WI38 (cell line): ENCODE measurements at regions not wholly inside any gene's neighbourhood (a gene's known extent, or its start where the extent isn't known, plus 50 kb on each side); places are given as distances from the start of the nearest gene placed in this dataset.

Source experiments
- H3K4me3 ChIP-seq: 2 replicates; pipeline ENCODE4 v1.5.1; 2011; ENCODE audit warnings: low read depth, mild to moderate bottlenecking, control low read depth, low read length
- CTCF ChIP-seq: IDR thresholded peaks from 2 replicates; pipeline ENCODE4 v1.5.1; 2012; ENCODE audit warnings: low read depth, mild to moderate bottlenecking, control low read depth, low read length

- TF ChIP-seq CTCF: no peak
- H3K4me3 ChIP-seq: no peak overlapping the region
Observed at GRCh38 chr18:38634117-38634516, 1068.5 kb upstream of the CELF4 start.

- TF ChIP-seq CTCF: no peak
- no peak overlapping the region for H3K4me3 ChIP-seq
Observed at GRCh38 chr18:38633333-38633732, 1067.7 kb upstream of the CELF4 start.

- no peak overlapping the region for H3K4me3 ChIP-seq
Observed at GRCh38 chr18:38619129-38619528, 1053.5 kb upstream of the CELF4 start.

GRCh38 chr18:38616306-38616705, 1050.7 kb upstream of the CELF4 start:
- no peak for TF ChIP-seq CTCF
- no peak overlapping the region for H3K4me3 ChIP-seq

More at GRCh38 chr18:38619129-38619528, 1053.5 kb upstream of the CELF4 start:
- no peak for TF ChIP-seq CTCF

- TF ChIP-seq CTCF: no peak
Observed at GRCh38 chr18:38612904-38613303, 1047.3 kb upstream of the CELF4 start.

GRCh38 chr18:38611036-38611964, 1045.7 kb upstream of the CELF4 start:
- no peak overlapping the region for H3K4me3 ChIP-seq
- TF ChIP-seq CTCF: no peak

More at GRCh38 chr18:38612904-38613303, 1047.3 kb upstream of the CELF4 start:
- no peak overlapping the region for H3K4me3 ChIP-seq

GRCh38 chr18:38606841-38607240, 1041.2 kb upstream of the CELF4 start:
- H3K4me3 ChIP-seq: no peak overlapping the region
- TF ChIP-seq CTCF: no peak
